ENCODE measurements at regions not wholly inside any gene's neighbourhood (a gene's known extent, or its start where the extent isn't known, plus 50 kb on each side); places are given as distances from the start of the nearest gene placed in this dataset.

GRCh38 chr18:50475538-50476193 lies 84.2 kb upstream of the MAPK4 start:
- no peak for DNase-seq (ENCODE audit: low spot score)

GRCh38 chr18:50492097-50492496 lies 67.8 kb upstream of the MAPK4 start:
- no peak for DNase-seq (ENCODE audit: low spot score)

- no peak for DNase-seq (ENCODE audit: low spot score)
Measured at GRCh38 chr18:50494569-50494968, 65.3 kb upstream of the MAPK4 start.

GRCh38 chr18:50506362-50506761 lies 53.5 kb upstream of the MAPK4 start:
- no peak for DNase-seq (ENCODE audit: low spot score)

DNA sequence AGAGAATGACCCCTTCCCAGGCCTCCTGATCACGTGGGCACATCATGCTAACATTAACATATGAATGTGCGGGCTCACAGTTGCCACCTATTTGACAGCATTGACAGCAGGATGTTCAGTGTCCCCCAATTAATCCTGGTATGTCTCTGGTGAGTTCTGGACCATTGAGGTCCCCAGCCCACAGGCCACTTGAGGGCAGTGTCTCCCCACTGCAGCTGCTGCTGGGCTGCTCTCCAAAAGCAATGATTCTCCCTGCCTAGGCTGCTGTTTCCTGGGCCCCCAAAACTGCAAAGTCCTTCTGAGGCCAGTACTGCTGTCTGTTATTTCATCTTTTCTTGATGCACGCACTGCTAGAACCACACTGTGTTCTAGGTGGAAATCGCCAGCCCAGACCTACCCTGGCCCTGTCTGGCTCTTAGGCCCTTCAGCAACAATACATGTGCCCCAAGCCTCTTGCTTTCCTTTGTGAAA lies 52.7 kb upstream of the MAPK4 start:
- peak; percentile 10 for DNase-seq (ENCODE audit: low spot score)

DNA sequence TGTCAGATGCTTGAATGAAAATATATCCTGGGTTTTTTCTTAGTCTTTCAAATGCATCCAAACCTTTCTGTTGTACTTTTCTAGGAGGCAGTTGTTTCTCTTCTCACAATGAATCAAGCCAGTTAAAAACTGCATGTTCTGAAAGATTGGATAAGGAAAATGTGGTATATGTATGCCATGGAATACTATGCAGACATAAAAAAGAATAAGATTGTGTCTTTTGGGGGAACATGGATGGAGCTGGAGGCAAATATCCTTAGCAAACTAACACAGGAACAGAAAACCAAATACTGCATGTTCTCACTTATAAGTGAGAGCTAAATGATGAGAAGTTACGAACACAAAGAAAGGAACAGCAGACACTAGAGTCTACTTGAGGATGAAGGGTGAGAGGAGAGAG lies 51.7 kb upstream of the MAPK4 start:
- no peak for DNase-seq (ENCODE audit: low spot score)

DNA sequence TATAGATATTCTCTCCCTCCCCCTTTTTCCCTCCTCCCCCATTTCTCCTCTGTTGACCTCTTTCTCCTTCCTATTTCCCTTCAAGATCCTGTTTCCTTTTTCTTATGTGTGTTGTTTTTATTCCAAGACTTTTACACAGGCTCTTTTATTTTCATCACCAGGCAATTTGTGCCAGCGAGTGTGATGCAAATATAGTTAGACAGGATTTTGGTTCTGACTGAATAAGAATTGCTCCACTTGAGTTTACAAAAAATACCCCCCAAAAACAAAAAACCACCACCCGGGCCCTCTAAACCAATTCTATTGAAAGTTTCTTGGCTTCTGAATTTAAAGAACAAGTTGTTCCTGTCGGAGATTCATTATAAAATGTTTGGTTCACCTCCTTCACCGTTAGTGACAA lies 50.9 kb upstream of the MAPK4 start:
- DNase-seq (ENCODE audit: low spot score) = no peak

All from SW480 (cell line).